Endothelial cell of umbilical vein (primary cell): ENCODE measurements at regions not wholly inside any gene's neighbourhood (a gene's known extent, or its start where the extent isn't known, plus 50 kb on each side); places are given as distances from the start of the nearest gene placed in this dataset.

Experiments used
- BruUV-seq: library from RNA; stranded (reverse); fragments of 400-500 nt; replicated peaks from 2 replicates; lab custom pipeline; 2021; lab: Mats Ljungman, UMichigan
- CTCF ChIA-PET: fragments of 300-600, 350-600 bp; sonication (Branson Sonifier 250); formaldehyde crosslinking; loops from one replicate; lab custom pipeline; 2021; ENCODE audit warnings: antibody characterized with exemption, inconsistent platforms; lab: Charles Lee
- POLR2A ChIA-PET: fragments of 300-600, 350-600 bp; sonication (Branson Sonifier 250); formaldehyde crosslinking; loops from one replicate; lab custom pipeline; 2021; ENCODE audit warnings: antibody characterized with exemption, inconsistent platforms; lab: Charles Lee
- DNase-seq: peaks from one replicate; pipeline ENCODE4 v3.0.0-alpha.2; 2011; ENCODE audit warnings: low read depth, low spot score
- FAIRE-seq: peaks from 2 replicates; lab custom pipeline; 2011; peaks lifted over from hg19 to GRCh38; lab: Jason Lieb, UNC
- H2AFZ ChIP-seq: 2 replicates; pipeline ENCODE4 v1.6.0; 2012; ENCODE audit warnings: low read depth, low read length, control low read depth, inconsistent platforms
- H3K27ac ChIP-seq: 2 replicates; pipeline ENCODE4 v1.5.1; 2011; ENCODE audit warnings: low read depth, mild to moderate bottlenecking, control low read depth, low read length, moderate library complexity; ENCODE audit not compliant: insufficient read depth
- H3K27me3 ChIP-seq, 2 experiments: 2 replicates each; pipeline versions ENCODE4 v1.6.0 to v1.6.1; 2011; ENCODE audit warnings: low read length in 2 of 2, mixed read lengths in 1 of 2; ENCODE audit not compliant: control insufficient read depth in 2 of 2, insufficient read depth in 2 of 2
- H3K36me3 ChIP-seq, 2 experiments: 2 replicates in 1 of 2; 3 replicates in 1 of 2; pipeline ENCODE4 v1.5.1; 2011; ENCODE audit warnings: low read length in 2 of 2, mild to moderate bottlenecking in 1 of 2, moderate library complexity in 1 of 2; ENCODE audit not compliant: control insufficient read depth in 2 of 2, insufficient read depth in 2 of 2; ENCODE audit errors: extremely low read depth in 1 of 2
- H3K4me1 ChIP-seq: 3 replicates; pipeline ENCODE4 v1.5.1; 2011; ENCODE audit warnings: mild to moderate bottlenecking, low read length; ENCODE audit not compliant: control insufficient read depth, insufficient read depth; ENCODE audit errors: extremely low read depth
- H3K4me2 ChIP-seq: 2 replicates; pipeline ENCODE4 v1.6.1; 2011; ENCODE audit warnings: low read length, control low read depth, mixed read lengths; ENCODE audit not compliant: insufficient read depth
- H3K4me3 ChIP-seq, 3 experiments: fragments of 200-600 bp in 1 of 3; sonication (generic), shearing (Covaris generic) in 1 of 3; replicated peaks in 1 of 3; 2 replicates each; pipeline ENCODE4 v1.5.1; 2011 to 2016; ENCODE audit warnings: control low read depth in 3 of 3, low read length in 3 of 3, mild to moderate bottlenecking in 2 of 3, inconsistent platforms in 1 of 3, low read depth in 1 of 3, moderate library complexity in 1 of 3; ENCODE audit not compliant: insufficient read depth in 1 of 3
- H3K79me2 ChIP-seq: 2 replicates; pipeline ENCODE4 v1.6.0; 2012; ENCODE audit warnings: low read length, inconsistent platforms; ENCODE audit not compliant: control insufficient read depth, insufficient read depth
- H3K9ac ChIP-seq: replicated peaks from 2 replicates; pipeline ENCODE3; 2011; ENCODE audit warnings: low read length, control low read depth; ENCODE audit not compliant: insufficient read depth; ENCODE audit errors: extremely low read depth
- H3K9me1 ChIP-seq: replicated peaks from 3 replicates; pipeline ENCODE4 v1.6.0; 2011; ENCODE audit warnings: mild to moderate bottlenecking, low read length; ENCODE audit not compliant: control insufficient read depth, insufficient read depth; ENCODE audit errors: extremely low read depth
- H3K9me3 ChIP-seq: replicated peaks from 2 replicates; pipeline ENCODE4 v1.5.1; 2012; ENCODE audit warnings: low read length, inconsistent platforms; ENCODE audit not compliant: control insufficient read depth, insufficient read depth
- H4K20me1 ChIP-seq: replicated peaks from 2 replicates; pipeline ENCODE3; 2011; ENCODE audit warnings: mild to moderate bottlenecking, low read length; ENCODE audit not compliant: control insufficient read depth, insufficient read depth; ENCODE audit errors: extremely low read depth
- CTCF ChIP-seq, 2 donors: IDR thresholded peaks; 1 replicate in 1 of 2; 2 replicates in 1 of 2; pipeline ENCODE4 v1.5.1; 2011; ENCODE audit warnings: low read length in 2 of 2, mild to moderate bottlenecking in 2 of 2, moderate library complexity in 2 of 2, control low read depth in 1 of 2, inconsistent platforms in 1 of 2, low read depth in 1 of 2; ENCODE audit not compliant: insufficient read depth in 1 of 2; ENCODE audit errors: extremely low read depth in 1 of 2
- EZH2 ChIP-seq: IDR thresholded peaks from 2 replicates; pipeline ENCODE4 v1.6.1; 2012; ENCODE audit warnings: borderline replicate concordance, low read depth, mild to moderate bottlenecking, moderate library complexity, low read length, inconsistent platforms; ENCODE audit not compliant: severe bottlenecking
- FOS ChIP-seq: IDR thresholded peaks from 2 replicates; pipeline ENCODE4 v1.6.1; 2011; ENCODE audit warnings: mild to moderate bottlenecking, low read length, moderate library complexity, borderline replicate concordance; ENCODE audit not compliant: insufficient read depth
- GATA2 ChIP-seq: IDR thresholded peaks from 2 replicates; pipeline ENCODE4 v1.7.0; 2011; ENCODE audit warnings: low read depth, mild to moderate bottlenecking, moderate library complexity, mixed read lengths, low read length; ENCODE audit not compliant: insufficient read length, insufficient read depth
- JUN ChIP-seq: IDR thresholded peaks from 2 replicates; pipeline ENCODE4 v1.6.1; 2011; ENCODE audit warnings: borderline replicate concordance, low read depth; ENCODE audit not compliant: insufficient read length, insufficient read depth
- MYC ChIP-seq: IDR thresholded peaks from one replicate; pipeline ENCODE4 v1.6.1; 2011; ENCODE audit warnings: mild to moderate bottlenecking, low read depth, low read length
- POLR2A ChIP-seq: IDR thresholded peaks from 2 replicates; pipeline ENCODE4 v1.6.1; 2012; ENCODE audit warnings: low read depth, mild to moderate bottlenecking, control low read depth, low read length
- POLR2AphosphoS5 ChIP-seq: IDR thresholded peaks from 2 replicates; pipeline ENCODE4 v1.6.1; 2012; ENCODE audit warnings: low read depth, mild to moderate bottlenecking, control low read depth, low read length, moderate library complexity; ENCODE audit not compliant: insufficient read depth
- dilution Hi-C: fragments of 300-500 bp; cut with MboI; formaldehyde crosslinking; loops from one replicate; pipeline ENCODE4 v1.15.0; 2019; ENCODE audit warnings: low sequenced_read_pairs; ENCODE audit not compliant: extremely low pct_ligation_motif_present
- intact Hi-C: fragments of 100-400 bp; cut with micrococcal nuclease; formaldehyde crosslinking; loops from one replicate; pipeline ENCODE4 v1.10.0; 2022
- TF ChIP-seq, protein P1 (sequence below): IDR thresholded peaks from 2 replicates; pipeline ENCODE4 v1.6.1; 2011; ENCODE audit not compliant: insufficient read depth, insufficient read length

GRCh38 chr6:91827151-91827550 lies 1240.3 kb upstream of the MAP3K7 start:
- dilution Hi-C loops: no loop called here
- Histone ChIP-seq H3K9ac (no peak overlapping the region), H3K9me3 (no peaks in the 10 kb centered on the region), H3K79me2 (no peaks in the 10 kb centered on the region), H3K4me3 (no peak overlapping the region), H3K36me3 (no peaks in the 10 kb centered on the region), H3K9me1 (no peaks in the 10 kb centered on the region), H3K27ac (no peak overlapping the region), H2AFZ (no peak overlapping the region), H3K27me3 (no peaks in the 10 kb centered on the region), H3K4me1 (no peaks in the 10 kb centered on the region), H3K4me2 (no peak overlapping the region), H4K20me1 (no peaks in the 10 kb centered on the region)
- no peak for FAIRE-seq
- DNase-seq: no peak
- ChIA-PET CTCF (no interaction called here), POLR2A (no interaction called here)
- intact Hi-C loops: no loop called here
- no TSS peak for BruUV-seq
- TF ChIP-seq JUN: no peak
- no peak for TF ChIP-seq EZH2
- no peak for TF ChIP-seq CTCF (IDR thresholded peaks at IDR 0.05; ENCODE audit: extremely low read depth in 1 of 2, insufficient read depth in 1 of 2, low read depth in 1 of 2, low read length in 2 of 2)
- TF ChIP-seq FOS: no peak
- no peak for TF ChIP-seq POLR2A
- TF ChIP-seq POLR2AphosphoS5: no peak
- TF ChIP-seq MYC: no peak
- TF ChIP-seq, protein P1, sequence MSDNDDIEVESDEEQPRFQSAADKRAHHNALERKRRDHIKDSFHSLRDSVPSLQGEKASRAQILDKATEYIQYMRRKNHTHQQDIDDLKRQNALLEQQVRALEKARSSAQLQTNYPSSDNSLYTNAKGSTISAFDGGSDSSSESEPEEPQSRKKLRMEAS: no peak
- TF ChIP-seq GATA2: no peak
